Fibroblast of mammary gland (primary cell): ENCODE measurements at regions not wholly inside any gene's neighbourhood (a gene's known extent, or its start where the extent isn't known, plus 50 kb on each side); places are given as distances from the start of the nearest gene placed in this dataset.
A peak's percentile ranks its signal among the peaks of the same experiment; 100 is the strongest.

Experiments
- DNase-seq: peaks from one replicate; pipeline ENCODE4 v3.0.0-alpha.2; 2010; ENCODE audit warnings: low read depth
- H3K4me3 ChIP-seq: 2 replicates; pipeline ENCODE4 v1.5.1; 2011; ENCODE audit warnings: low read depth, mild to moderate bottlenecking, low read length, moderate library complexity; ENCODE audit not compliant: control insufficient read depth
- TF ChIP-seq, protein P1 (sequence below): conservative IDR thresholded peaks from 2 replicates; pipeline ENCODE4 v1.5.1; 2011; ENCODE audit warnings: low read depth, low read length, inconsistent platforms; ENCODE audit not compliant: control insufficient read depth, insufficient read depth

DNA sequence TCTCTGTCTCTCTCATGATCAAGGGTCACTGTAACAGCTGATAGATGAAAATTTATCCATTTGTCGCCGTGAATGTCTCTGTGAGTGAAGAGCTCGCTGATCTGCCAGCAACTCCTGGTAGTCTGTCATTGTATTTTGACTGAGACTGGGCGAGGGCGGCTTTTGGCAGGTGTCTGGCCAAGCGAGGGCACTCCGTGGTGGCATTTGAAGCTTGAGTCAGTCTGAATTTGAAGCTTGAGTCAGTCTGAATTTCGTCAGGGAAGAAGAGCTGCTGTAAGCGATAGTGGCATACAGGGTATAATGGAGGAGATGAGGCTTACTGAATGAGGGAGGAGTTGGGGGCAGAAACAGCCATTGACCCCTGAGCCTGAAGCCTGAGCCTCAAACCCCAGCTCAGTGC, 56.8 kb upstream of the FAM181A start:
- DNase-seq: no peak
- H3K4me3 ChIP-seq: no peak overlapping the region
- TF ChIP-seq, protein P1, sequence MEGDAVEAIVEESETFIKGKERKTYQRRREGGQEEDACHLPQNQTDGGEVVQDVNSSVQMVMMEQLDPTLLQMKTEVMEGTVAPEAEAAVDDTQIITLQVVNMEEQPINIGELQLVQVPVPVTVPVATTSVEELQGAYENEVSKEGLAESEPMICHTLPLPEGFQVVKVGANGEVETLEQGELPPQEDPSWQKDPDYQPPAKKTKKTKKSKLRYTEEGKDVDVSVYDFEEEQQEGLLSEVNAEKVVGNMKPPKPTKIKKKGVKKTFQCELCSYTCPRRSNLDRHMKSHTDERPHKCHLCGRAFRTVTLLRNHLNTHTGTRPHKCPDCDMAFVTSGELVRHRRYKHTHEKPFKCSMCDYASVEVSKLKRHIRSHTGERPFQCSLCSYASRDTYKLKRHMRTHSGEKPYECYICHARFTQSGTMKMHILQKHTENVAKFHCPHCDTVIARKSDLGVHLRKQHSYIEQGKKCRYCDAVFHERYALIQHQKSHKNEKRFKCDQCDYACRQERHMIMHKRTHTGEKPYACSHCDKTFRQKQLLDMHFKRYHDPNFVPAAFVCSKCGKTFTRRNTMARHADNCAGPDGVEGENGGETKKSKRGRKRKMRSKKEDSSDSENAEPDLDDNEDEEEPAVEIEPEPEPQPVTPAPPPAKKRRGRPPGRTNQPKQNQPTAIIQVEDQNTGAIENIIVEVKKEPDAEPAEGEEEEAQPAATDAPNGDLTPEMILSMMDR: no peak

DNA sequence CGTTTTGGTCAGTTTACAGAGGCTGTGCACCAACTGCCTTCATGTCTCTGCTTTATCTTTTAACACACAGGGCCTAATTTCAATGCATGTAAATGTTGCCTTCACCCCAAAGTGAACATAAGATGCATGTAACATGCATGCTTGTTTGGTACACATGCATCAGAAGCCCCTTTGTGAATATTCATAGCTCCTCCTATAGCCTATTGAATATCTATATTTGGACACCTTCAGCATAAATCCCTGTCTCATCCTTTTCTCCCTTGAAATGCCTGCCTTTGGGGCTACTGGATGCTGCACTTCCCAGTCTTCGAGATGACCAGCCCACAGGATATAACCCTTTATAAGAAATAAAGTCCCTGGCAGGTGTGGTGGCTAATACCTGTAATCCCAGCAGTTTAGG, 57.7 kb upstream of the FAM181A start:
- TF ChIP-seq, protein P1: no peak
- H3K4me3 ChIP-seq: no peak overlapping the region
- no peak for DNase-seq

DNA sequence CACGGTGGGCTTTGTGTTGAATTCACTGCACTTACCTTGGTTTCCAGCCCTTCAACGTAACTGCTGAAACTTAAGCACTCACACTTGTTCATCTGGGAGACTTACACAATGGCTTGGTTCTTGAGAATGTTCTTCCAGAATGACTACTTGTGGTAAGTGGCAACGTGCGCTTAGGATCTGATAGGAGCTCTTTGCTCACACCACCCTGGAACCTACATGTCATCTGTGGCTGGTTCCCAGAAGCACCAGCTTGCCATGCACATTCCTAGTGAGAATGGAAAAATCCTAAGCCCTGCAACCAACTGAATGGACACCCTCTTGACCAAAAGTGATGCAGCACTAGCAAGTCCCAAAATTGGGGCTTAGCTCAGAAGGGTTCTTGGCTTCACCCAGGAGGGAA, 59.0 kb upstream of the FAM181A start:
- TF ChIP-seq, protein P1: no peak
- DNase-seq: no peak
- H3K4me3 ChIP-seq: no peak overlapping the region

DNA sequence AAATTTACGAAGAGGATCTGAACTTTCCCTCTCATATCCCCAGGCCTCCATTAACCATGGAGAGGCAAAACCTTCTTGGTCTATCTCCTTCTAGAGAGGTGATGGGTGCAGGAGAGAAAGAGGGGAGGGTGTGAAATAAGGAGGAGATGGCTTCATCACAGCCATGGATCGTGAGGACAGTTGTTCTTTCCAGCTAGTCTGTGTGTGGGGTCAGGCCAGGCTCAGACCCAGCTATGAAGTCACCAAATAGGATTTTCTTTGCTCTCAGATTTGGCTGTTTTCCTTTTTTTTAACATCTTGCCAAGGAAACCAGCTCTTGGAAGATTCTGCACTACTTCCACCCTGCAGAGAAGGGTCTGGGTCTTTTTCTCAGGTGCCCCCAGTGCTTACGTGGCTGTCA, 64.9 kb upstream of the FAM181A start:
- no peak for DNase-seq
- no peak overlapping the region for H3K4me3 ChIP-seq
- TF ChIP-seq, protein P1: no peak

DNA sequence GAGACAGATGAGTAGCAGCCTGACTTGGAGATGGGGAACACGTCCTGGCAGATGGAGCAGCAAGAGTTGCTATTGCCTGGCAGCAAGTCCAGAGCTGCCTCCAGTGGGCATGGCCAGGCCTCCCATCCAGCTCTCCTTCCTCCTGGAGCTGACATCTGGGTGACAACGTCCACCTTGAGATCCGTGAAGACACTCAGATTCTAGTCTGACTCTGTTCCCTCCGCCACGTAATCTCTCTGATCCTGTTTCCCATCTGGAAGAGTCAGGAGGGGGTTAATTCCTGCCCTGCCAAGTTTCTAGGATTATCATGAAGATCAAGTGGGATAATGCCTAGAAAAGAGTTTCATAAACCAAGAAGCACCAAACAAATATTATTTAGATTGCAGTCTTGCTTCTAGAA, 65.3 kb upstream of the FAM181A start:
- DNase-seq: no peak
- H3K4me3 ChIP-seq: no peak overlapping the region
- TF ChIP-seq, protein P1: no peak

DNA sequence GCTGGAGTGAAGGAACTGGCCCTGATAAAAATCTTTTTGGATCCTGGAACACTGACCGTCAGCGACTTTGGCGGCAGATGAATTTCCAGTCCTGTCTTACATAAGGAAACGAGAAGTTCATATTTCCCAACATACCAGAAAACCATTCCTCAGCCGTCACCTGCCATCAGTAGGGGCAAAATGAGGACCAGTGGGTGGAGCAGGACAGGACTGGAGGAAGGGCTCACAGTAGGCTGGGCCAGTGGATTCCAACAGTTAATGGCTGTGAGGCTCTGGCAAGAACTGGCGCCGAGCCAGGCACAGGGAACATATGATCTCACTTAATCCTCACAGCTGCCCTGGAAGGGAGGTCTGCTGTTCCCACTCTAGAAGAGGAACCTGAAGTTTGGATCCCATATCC, 67.2 kb upstream of the FAM181A start:
- no peak overlapping the region for H3K4me3 ChIP-seq
- peak; percentile 14 for DNase-seq
- TF ChIP-seq, protein P1: no peak

DNA sequence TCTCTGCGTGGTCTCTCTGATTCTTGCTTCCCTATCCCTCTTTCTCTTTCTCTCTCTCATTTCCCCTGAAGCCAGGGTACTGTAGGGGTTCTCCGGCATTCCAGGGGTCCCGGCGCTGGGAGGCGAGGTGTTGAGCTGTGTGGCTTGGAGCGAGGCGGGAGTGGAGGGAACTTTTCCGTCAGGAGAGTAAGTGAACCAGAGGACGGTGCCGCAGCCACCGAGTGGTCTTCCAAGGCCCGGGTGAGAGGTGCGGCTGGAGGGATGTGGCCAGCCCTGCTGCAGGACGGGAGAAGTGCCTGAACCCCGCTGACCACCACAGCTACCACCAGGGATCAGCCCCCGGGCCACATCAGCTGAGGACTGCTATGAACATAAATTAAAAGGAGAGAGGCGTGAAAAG, 68.2 kb upstream of the FAM181A start:
- TF ChIP-seq, protein P1: no peak
- H3K4me3 ChIP-seq: no peak overlapping the region
- DNase-seq: no peak
